ENCODE measurements at regions not wholly inside any gene's neighbourhood (a gene's known extent, or its start where the extent isn't known, plus 50 kb on each side); places are given as distances from the start of the nearest gene placed in this dataset.

GRCh38 chr5:8062521-8062920 is 193.6 kb downstream of the MTRR start:
- H3K27ac Mint-ChIP-seq = no peak overlapping the region

GRCh38 chr5:8068078-8068477 is 199.1 kb downstream of the MTRR start:
- no peak overlapping the region for H3K4me3 Mint-ChIP-seq
- H3K9me3 Mint-ChIP-seq = no peaks in the 10 kb centered on the region
- H3K27me3 Mint-ChIP-seq = no peaks in the 10 kb centered on the region
- no peaks in the 10 kb centered on the region for H3K4me1 Mint-ChIP-seq
- ATAC-seq = no peak
- DNase-seq = no peak
- H3K27ac Mint-ChIP-seq = no peak overlapping the region
- no peaks in the 10 kb centered on the region for H3K36me3 Mint-ChIP-seq (ENCODE audit: low read depth)

More at GRCh38 chr5:8062521-8062920, 193.6 kb downstream of the MTRR start:
- DNase-seq (no peak), ATAC-seq (no peak)
- H3K4me3 Mint-ChIP-seq = no peak overlapping the region
- H3K4me1 Mint-ChIP-seq = no peaks in the 10 kb centered on the region
- peaks cover 2% of the 10 kb centered on the region for H3K27me3 Mint-ChIP-seq
- no peaks in the 10 kb centered on the region for H3K36me3 Mint-ChIP-seq (ENCODE audit: low read depth)
- H3K9me3 Mint-ChIP-seq = no peaks in the 10 kb centered on the region

- H3K27me3 Mint-ChIP-seq = no peaks in the 10 kb centered on the region
- H3K27ac Mint-ChIP-seq = no peak overlapping the region
- DNase-seq (no peak), ATAC-seq (no peak)
- H3K36me3 Mint-ChIP-seq (ENCODE audit: low read depth) = no peaks in the 10 kb centered on the region
- H3K4me1 Mint-ChIP-seq = no peaks in the 10 kb centered on the region
- H3K4me3 Mint-ChIP-seq = no peak overlapping the region
- no peaks in the 10 kb centered on the region for H3K9me3 Mint-ChIP-seq
Measured at GRCh38 chr5:8070138-8070537, 201.2 kb downstream of the MTRR start.

GRCh38 chr5:8079056-8079455 is 210.1 kb downstream of the MTRR start:
- H3K9me3 Mint-ChIP-seq = no peaks in the 10 kb centered on the region
- ATAC-seq = no peak
- H3K27ac Mint-ChIP-seq = no peak overlapping the region
- H3K36me3 Mint-ChIP-seq (ENCODE audit: low read depth) = no peaks in the 10 kb centered on the region
- no peak for DNase-seq
- H3K27me3 Mint-ChIP-seq = no peaks in the 10 kb centered on the region
- no peaks in the 10 kb centered on the region for H3K4me1 Mint-ChIP-seq
- H3K4me3 Mint-ChIP-seq = no peak overlapping the region

- no peaks in the 10 kb centered on the region for H3K9me3 Mint-ChIP-seq
- no peaks in the 10 kb centered on the region for H3K36me3 Mint-ChIP-seq (ENCODE audit: low read depth)
- H3K27ac Mint-ChIP-seq = no peak overlapping the region
- no peak overlapping the region for H3K4me3 Mint-ChIP-seq
- no peaks in the 10 kb centered on the region for H3K4me1 Mint-ChIP-seq
- H3K27me3 Mint-ChIP-seq = no peaks in the 10 kb centered on the region
- ATAC-seq (no peak), DNase-seq (no peak)
Measured at GRCh38 chr5:8081179-8081578, 212.2 kb downstream of the MTRR start.

GRCh38 chr5:8093669-8094068 is 224.7 kb downstream of the MTRR start:
- DNase-seq (no peak), ATAC-seq (no peak)
- no peak overlapping the region for H3K27ac Mint-ChIP-seq
- no peaks in the 10 kb centered on the region for H3K27me3 Mint-ChIP-seq
- H3K4me3 Mint-ChIP-seq = no peak overlapping the region
- no peaks in the 10 kb centered on the region for H3K36me3 Mint-ChIP-seq (ENCODE audit: low read depth)
- peaks cover 12% of the 10 kb centered on the region for H3K9me3 Mint-ChIP-seq
- no peaks in the 10 kb centered on the region for H3K4me1 Mint-ChIP-seq

GRCh38 chr5:8094304-8094703 is 225.4 kb downstream of the MTRR start:
- Mint-ChIP-seq H3K27ac (no peak overlapping the region), H3K4me3 (no peak overlapping the region), H3K27me3 (no peaks in the 10 kb centered on the region), H3K36me3 (ENCODE audit: low read depth) (no peaks in the 10 kb centered on the region), H3K9me3 (peaks cover 12% of the 10 kb centered on the region), H3K4me1 (no peaks in the 10 kb centered on the region)
- DNase-seq = no peak
- no peak for ATAC-seq

- Mint-ChIP-seq H3K27me3 (no peaks in the 10 kb centered on the region), H3K4me1 (no peaks in the 10 kb centered on the region)
Measured at GRCh38 chr5:8097146-8097545, 228.2 kb downstream of the MTRR start.

GRCh38 chr5:8098081-8098480 is 229.1 kb downstream of the MTRR start:
- Mint-ChIP-seq H3K27ac (no peak overlapping the region), H3K4me1 (no peaks in the 10 kb centered on the region), H3K9me3 (peaks cover 7% of the 10 kb centered on the region), H3K36me3 (ENCODE audit: low read depth) (no peaks in the 10 kb centered on the region), H3K27me3 (no peaks in the 10 kb centered on the region), H3K4me3 (no peak overlapping the region)
- no peak for ATAC-seq
- no peak for DNase-seq

More at GRCh38 chr5:8097146-8097545, 228.2 kb downstream of the MTRR start:
- Mint-ChIP-seq H3K36me3 (ENCODE audit: low read depth) (no peaks in the 10 kb centered on the region), H3K27ac (no peak overlapping the region), H3K9me3 (peaks cover 7% of the 10 kb centered on the region), H3K4me3 (no peak overlapping the region)
- ATAC-seq (no peak), DNase-seq (no peak)

- H3K9me3 Mint-ChIP-seq = peaks cover 3% of the 10 kb centered on the region
- no peak for ATAC-seq
- no peak overlapping the region for H3K4me3 Mint-ChIP-seq
Measured at GRCh38 chr5:8102714-8103113, 233.8 kb downstream of the MTRR start.

GRCh38 chr5:8114597-8115266 is 245.8 kb downstream of the MTRR start:
- ATAC-seq = no peak

More at GRCh38 chr5:8102714-8103113, 233.8 kb downstream of the MTRR start:
- no peaks in the 10 kb centered on the region for H3K27me3 Mint-ChIP-seq
- no peak overlapping the region for H3K27ac Mint-ChIP-seq
- no peaks in the 10 kb centered on the region for H3K36me3 Mint-ChIP-seq (ENCODE audit: low read depth)
- DNase-seq = no peak
- no peaks in the 10 kb centered on the region for H3K4me1 Mint-ChIP-seq

GRCh38 chr5:8123559-8123958 is 254.6 kb downstream of the MTRR start:
- Mint-ChIP-seq H3K4me3 (no peak overlapping the region), H3K36me3 (ENCODE audit: low read depth) (no peaks in the 10 kb centered on the region), H3K9me3 (peaks cover 3% of the 10 kb centered on the region), H3K27me3 (no peaks in the 10 kb centered on the region), H3K27ac (no peak overlapping the region), H3K4me1 (no peaks in the 10 kb centered on the region)
- DNase-seq (no peak), ATAC-seq (no peak)

More at GRCh38 chr5:8114597-8115266, 245.8 kb downstream of the MTRR start:
- Mint-ChIP-seq H3K4me1 (no peaks in the 10 kb centered on the region), H3K27me3 (no peaks in the 10 kb centered on the region), H3K9me3 (no peaks in the 10 kb centered on the region), H3K27ac (no peak overlapping the region), H3K36me3 (ENCODE audit: low read depth) (no peaks in the 10 kb centered on the region), H3K4me3 (no peak overlapping the region)
- no peak for DNase-seq

- no peaks in the 10 kb centered on the region for H3K36me3 Mint-ChIP-seq (ENCODE audit: low read depth)
- H3K27me3 Mint-ChIP-seq = no peaks in the 10 kb centered on the region
- H3K27ac Mint-ChIP-seq = no peak overlapping the region
- H3K4me3 Mint-ChIP-seq = no peak overlapping the region
- H3K9me3 Mint-ChIP-seq = peaks cover 4% of the 10 kb centered on the region
- no peaks in the 10 kb centered on the region for H3K4me1 Mint-ChIP-seq
- no peak for ATAC-seq
- DNase-seq = no peak
Measured at GRCh38 chr5:8134609-8135008, 265.7 kb downstream of the MTRR start.

- Mint-ChIP-seq H3K4me1 (no peaks in the 10 kb centered on the region), H3K27ac (no peak overlapping the region), H3K36me3 (ENCODE audit: low read depth) (no peaks in the 10 kb centered on the region), H3K4me3 (no peak overlapping the region), H3K27me3 (no peaks in the 10 kb centered on the region), H3K9me3 (peaks cover 4% of the 10 kb centered on the region)
- ATAC-seq (no peak), DNase-seq (no peak)
Measured at GRCh38 chr5:8135742-8136141, 266.8 kb downstream of the MTRR start.

GRCh38 chr5:8136271-8136670 is 267.3 kb downstream of the MTRR start:
- Mint-ChIP-seq H3K4me3 (no peak overlapping the region), H3K4me1 (no peaks in the 10 kb centered on the region), H3K9me3 (peaks cover 4% of the 10 kb centered on the region), H3K36me3 (ENCODE audit: low read depth) (no peaks in the 10 kb centered on the region), H3K27me3 (no peaks in the 10 kb centered on the region), H3K27ac (no peak overlapping the region)
- ATAC-seq (no peak), DNase-seq (no peak)

All from activated naive CD8-positive, alpha-beta T cell treated with anti-CD3 and anti-CD28 coated beads, Interleukin-2, amount 50 U/mL, for 24 hours (primary cell).